ENCODE measurements at regions not wholly inside any gene's neighbourhood (a gene's known extent, or its start where the extent isn't known, plus 50 kb on each side); places are given as distances from the start of the nearest gene placed in this dataset.

GRCh38 chr5:133844836-133845235 lies 123.6 kb downstream of the C5orf15 start:
- TF ChIP-seq POLR2AphosphoS5 (IDR thresholded peaks at IDR 0.05) (no peak), CTCF (IDR thresholded peaks at IDR 0.05) (no peak), POLR2A (IDR thresholded peaks at IDR 0.05) (no peak), EP300 (IDR thresholded peaks at IDR 0.05; ENCODE audit: low read depth) (no peak)
